DND-41 (cell line): ENCODE measurements at regions not wholly inside any gene's neighbourhood (a gene's known extent, or its start where the extent isn't known, plus 50 kb on each side); places are given as distances from the start of the nearest gene placed in this dataset.

Source experiments
- EZH2 ChIP-seq: IDR thresholded peaks from 3 replicates; pipeline ENCODE4 v1.6.1; 2012; ENCODE audit warnings: borderline replicate concordance, low read depth, mild to moderate bottlenecking, moderate library complexity, low read length, inconsistent platforms; ENCODE audit not compliant: severe bottlenecking
- TF ChIP-seq, protein P1 (sequence below): IDR thresholded peaks from 2 replicates; pipeline ENCODE4 v1.5.1; 2012; ENCODE audit warnings: borderline replicate concordance, low read length, moderate library complexity, mild to moderate bottlenecking; ENCODE audit not compliant: poor library complexity, severe bottlenecking; ENCODE audit errors: extremely low read depth

- TF ChIP-seq, protein P1, sequence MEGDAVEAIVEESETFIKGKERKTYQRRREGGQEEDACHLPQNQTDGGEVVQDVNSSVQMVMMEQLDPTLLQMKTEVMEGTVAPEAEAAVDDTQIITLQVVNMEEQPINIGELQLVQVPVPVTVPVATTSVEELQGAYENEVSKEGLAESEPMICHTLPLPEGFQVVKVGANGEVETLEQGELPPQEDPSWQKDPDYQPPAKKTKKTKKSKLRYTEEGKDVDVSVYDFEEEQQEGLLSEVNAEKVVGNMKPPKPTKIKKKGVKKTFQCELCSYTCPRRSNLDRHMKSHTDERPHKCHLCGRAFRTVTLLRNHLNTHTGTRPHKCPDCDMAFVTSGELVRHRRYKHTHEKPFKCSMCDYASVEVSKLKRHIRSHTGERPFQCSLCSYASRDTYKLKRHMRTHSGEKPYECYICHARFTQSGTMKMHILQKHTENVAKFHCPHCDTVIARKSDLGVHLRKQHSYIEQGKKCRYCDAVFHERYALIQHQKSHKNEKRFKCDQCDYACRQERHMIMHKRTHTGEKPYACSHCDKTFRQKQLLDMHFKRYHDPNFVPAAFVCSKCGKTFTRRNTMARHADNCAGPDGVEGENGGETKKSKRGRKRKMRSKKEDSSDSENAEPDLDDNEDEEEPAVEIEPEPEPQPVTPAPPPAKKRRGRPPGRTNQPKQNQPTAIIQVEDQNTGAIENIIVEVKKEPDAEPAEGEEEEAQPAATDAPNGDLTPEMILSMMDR, result no peak
- TF ChIP-seq EZH2, result no peak
Observed at GRCh38 chr9:81521892-81522291, 167.5 kb downstream of the TLE1 start.
